22Rv1 (cell line): ENCODE measurements at regions not wholly inside any gene's neighbourhood (a gene's known extent, or its start where the extent isn't known, plus 50 kb on each side); places are given as distances from the start of the nearest gene placed in this dataset.

Experiments
- CTCF ChIP-seq: fragments of 450-650 bp; IDR thresholded peaks from 2 replicates; pipeline ENCODE4 v1.5.1; 2017; ENCODE audit warnings: mild to moderate bottlenecking
- ZFX ChIP-seq: fragments of 450-650 bp; IDR thresholded peaks from 2 replicates; pipeline ENCODE4 v1.6.1; 2017; ENCODE audit warnings: antibody characterized with exemption, borderline replicate concordance

- TF ChIP-seq CTCF: no peak
- no peak for TF ChIP-seq ZFX
These were observed 133.5 kb downstream of the GPX5 start for GRCh38 chr6:28659250-28659566.
